Activated naive CD4-positive, alpha-beta T cell treated with anti-CD3 and anti-CD28 coated beads, Interleukin-2, amount 10 ng/mL, durations not matched to agents 7 days and 5 days (primary cell): ENCODE measurements at regions not wholly inside any gene's neighbourhood (a gene's known extent, or its start where the extent isn't known, plus 50 kb on each side); places are given as distances from the start of the nearest gene placed in this dataset.

Experiments
- CTCF ChIA-PET: fragments of 350-600 bp; sonication (Branson Sonifier 250); formaldehyde crosslinking; loops from one replicate; lab custom pipeline; 2021; ENCODE audit warnings: antibody characterized with exemption; lab: Charles Lee
- DNase-seq: peaks from one replicate; pipeline ENCODE4 v3.0.0-alpha.2; 2020
- H3K27ac Mint-ChIP-seq: one replicate; pipeline ENCODE4 v1.8.0; 2021; ENCODE audit warnings: mild to moderate bottlenecking, moderate library complexity, mixed read lengths
- H3K27me3 Mint-ChIP-seq: one replicate; pipeline ENCODE4 v1.8.0; 2021; ENCODE audit warnings: mild to moderate bottlenecking, mixed read lengths
- H3K36me3 Mint-ChIP-seq: one replicate; pipeline ENCODE4 v1.8.0; 2021; ENCODE audit warnings: mixed read lengths
- H3K4me1 Mint-ChIP-seq: one replicate; pipeline ENCODE4 v1.8.0; 2021; ENCODE audit warnings: mixed read lengths
- H3K4me3 Mint-ChIP-seq: one replicate; pipeline ENCODE4 v1.8.0; 2021; ENCODE audit warnings: mild to moderate bottlenecking, moderate library complexity, mixed read lengths
- H3K9me3 Mint-ChIP-seq: one replicate; pipeline ENCODE4 v1.8.0; 2021; ENCODE audit warnings: mixed read lengths

DNA sequence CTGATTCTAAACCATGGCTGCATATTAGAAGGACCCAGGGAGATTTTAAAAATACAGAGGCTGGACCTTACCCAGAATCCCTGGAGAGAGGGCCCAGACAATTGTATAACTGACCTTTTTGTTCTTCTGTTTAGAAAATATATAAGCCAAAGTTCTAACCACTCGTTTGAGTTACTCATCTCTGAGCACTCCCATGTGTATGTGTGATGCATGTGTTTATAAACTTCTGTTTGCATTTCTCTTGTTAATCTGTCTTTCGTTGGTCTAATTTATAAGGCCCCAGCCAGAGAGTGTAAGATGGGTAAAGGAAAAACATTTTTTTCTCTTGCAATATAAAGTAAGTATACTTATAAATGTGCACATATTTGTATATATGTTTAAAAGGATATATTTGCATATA lies 443.9 kb downstream of the ZNF608 start:
- no peak overlapping the region for H3K4me3 Mint-ChIP-seq
- H3K27me3 Mint-ChIP-seq, result no peaks in the 10 kb centered on the region
- no peaks in the 10 kb centered on the region for H3K36me3 Mint-ChIP-seq
- no peaks in the 10 kb centered on the region for H3K9me3 Mint-ChIP-seq
- no peak overlapping the region for H3K27ac Mint-ChIP-seq
- no peaks in the 10 kb centered on the region for H3K4me1 Mint-ChIP-seq
- CTCF ChIA-PET, result no interaction called here
- no peak for DNase-seq

DNA sequence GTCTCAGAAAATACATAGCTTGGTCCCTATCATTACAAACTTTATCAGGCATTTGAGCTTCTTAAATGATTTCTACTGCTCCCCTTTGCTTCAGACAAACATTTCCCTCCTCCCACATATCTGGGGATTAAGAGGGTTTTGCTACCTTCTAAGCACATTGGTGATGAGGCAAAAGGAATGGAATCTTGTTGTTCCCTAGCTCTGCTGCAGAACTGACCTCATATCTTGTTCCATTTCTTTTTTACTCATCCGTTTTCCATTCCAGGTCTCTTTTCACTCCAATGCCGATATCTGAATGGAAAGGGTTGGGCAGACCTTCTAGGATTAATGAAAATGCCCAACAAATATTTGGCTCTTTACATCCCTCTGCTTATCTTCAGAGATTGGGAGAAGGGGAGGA lies 444.6 kb downstream of the ZNF608 start:
- H3K4me3 Mint-ChIP-seq, result no peak overlapping the region
- CTCF ChIA-PET, result no interaction called here
- H3K27ac Mint-ChIP-seq, result no peak overlapping the region
- no peak for DNase-seq
- H3K9me3 Mint-ChIP-seq, result no peaks in the 10 kb centered on the region
- H3K36me3 Mint-ChIP-seq, result no peaks in the 10 kb centered on the region
- no peaks in the 10 kb centered on the region for H3K4me1 Mint-ChIP-seq
- H3K27me3 Mint-ChIP-seq, result no peaks in the 10 kb centered on the region

DNA sequence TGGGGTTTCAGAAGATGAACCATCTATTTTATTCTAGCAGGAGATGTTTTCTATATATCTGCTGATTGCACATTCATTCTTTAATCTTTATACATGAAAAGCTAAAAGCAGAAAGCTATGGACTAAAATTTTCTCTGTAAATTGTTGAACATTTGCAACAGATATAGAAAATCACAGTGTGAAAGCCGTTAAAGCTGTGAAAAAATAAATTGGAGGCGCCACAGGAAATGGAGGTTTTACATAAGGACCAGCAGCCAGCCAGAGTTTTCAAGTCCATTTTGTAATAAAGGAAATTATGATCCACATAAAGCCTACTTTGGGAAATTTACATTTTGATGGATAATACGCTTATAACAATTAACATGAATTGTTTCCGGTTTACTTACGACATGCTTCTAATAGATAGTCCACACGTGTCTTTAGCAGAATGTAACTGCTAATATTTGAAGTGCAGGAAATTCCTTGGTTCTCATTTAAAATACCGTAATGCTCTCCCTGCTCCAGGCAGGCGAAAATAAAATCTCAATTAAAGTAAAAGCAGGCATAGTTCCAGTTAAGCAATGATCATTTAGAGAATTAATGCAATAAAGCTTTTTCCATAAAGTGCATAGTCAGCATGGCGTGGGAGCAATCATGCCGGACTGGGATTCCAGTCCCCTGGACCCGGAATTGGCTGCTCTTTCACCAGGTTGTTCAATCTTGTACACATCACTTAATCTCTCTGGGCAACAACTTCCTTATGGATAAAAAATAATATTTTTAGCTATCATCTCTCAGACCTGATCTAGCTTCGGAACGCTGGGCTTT lies 445.4 kb downstream of the ZNF608 start:
- Mint-ChIP-seq H3K27ac (no peak overlapping the region), H3K4me1 (no peaks in the 10 kb centered on the region), H3K9me3 (peaks cover under 1% of the 10 kb centered on the region), H3K36me3 (no peaks in the 10 kb centered on the region), H3K4me3 (no peak overlapping the region), H3K27me3 (no peaks in the 10 kb centered on the region)
- CTCF ChIA-PET, result no interaction called here
- DNase-seq, result no peak

DNA sequence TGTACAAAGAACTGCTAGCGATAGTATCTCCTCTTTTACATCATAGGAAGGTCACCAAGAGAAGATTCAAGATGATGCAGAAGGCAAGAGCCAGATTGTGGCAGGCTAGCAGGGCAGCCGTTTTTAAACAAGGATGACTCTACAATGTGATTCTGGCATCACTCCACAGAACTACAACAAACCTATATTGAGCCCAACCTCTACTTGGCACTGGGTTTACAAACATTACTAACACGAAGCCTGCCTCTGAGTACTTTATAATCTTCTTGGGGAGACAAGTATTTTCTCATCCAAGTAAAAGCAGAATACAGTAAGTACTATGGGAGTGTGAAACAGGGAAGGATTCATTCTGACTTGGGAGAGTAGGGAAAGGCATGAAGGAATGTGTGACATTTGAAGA lies 448.6 kb downstream of the ZNF608 start:
- H3K4me1 Mint-ChIP-seq, result no peaks in the 10 kb centered on the region
- H3K9me3 Mint-ChIP-seq, result peaks cover 5% of the 10 kb centered on the region
- no peak for DNase-seq
- H3K36me3 Mint-ChIP-seq, result no peaks in the 10 kb centered on the region
- H3K27ac Mint-ChIP-seq, result no peak overlapping the region
- H3K4me3 Mint-ChIP-seq, result no peak overlapping the region
- no peaks in the 10 kb centered on the region for H3K27me3 Mint-ChIP-seq
- CTCF ChIA-PET, result no interaction called here

DNA sequence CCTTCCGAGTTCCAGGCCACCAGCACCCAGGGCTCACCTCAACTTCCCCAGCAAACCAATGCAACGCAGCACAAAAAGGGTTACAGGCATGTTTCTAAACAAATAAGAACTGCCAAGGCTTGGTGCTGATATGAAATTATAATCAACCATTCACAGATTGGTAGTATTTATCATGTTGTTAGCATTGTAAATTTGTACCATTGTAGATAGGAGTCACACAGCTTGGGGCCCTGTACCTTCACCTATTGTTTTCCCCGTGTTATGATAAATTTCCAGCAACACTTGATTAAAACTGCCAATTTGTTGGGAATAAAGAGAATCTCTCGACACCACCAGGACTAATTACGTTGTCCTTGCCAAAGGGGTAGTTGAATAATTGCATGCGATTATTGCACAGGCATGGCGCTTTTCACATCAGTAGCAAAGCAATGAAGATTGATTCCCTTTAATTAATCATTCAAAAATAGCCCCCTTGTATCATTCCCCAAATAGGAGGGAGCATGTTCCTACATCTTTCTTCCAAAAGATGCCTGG lies 454.1 kb downstream of the ZNF608 start:
- no peak overlapping the region for H3K27ac Mint-ChIP-seq
- no peak for DNase-seq
- H3K36me3 Mint-ChIP-seq, result no peaks in the 10 kb centered on the region
- no peaks in the 10 kb centered on the region for H3K27me3 Mint-ChIP-seq
- peaks cover 8% of the 10 kb centered on the region for H3K9me3 Mint-ChIP-seq
- CTCF ChIA-PET, result no interaction called here
- H3K4me3 Mint-ChIP-seq, result no peak overlapping the region
- H3K4me1 Mint-ChIP-seq, result no peaks in the 10 kb centered on the region

DNA sequence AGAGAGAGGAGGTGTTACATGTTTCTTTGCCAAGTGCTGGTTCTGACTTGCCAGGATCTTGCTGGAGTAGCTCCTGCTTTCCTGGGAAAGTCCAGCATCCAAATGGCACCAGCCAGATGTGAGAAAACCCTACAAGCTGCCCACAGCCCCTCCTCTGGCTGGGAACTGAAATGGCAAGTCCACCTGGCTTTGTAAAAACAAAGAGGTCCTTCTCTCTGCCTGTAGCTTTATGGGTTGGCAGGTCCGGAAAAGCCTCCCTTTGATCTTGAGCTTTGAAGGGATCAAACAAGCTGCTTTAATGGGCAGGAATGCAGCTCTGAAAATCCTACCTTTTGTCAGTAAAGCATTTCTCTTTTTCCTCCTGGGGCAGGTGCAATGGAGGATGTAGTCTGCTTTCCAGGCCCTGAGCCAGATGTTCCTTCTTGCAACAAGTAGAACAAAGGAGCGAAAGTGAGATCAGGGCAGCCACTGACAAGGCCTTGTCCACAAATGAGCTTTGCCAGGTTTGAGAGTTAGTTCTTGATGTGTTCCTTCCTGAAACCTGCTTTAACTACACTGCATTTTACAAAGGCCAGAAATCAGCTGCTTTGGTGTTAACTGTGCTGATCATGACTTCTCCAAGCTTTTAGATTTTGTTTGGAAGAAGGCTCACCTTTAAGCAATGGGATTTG lies 456.7 kb downstream of the ZNF608 start:
- DNase-seq, result no peak
- CTCF ChIA-PET, result no interaction called here
- H3K36me3 Mint-ChIP-seq, result no peaks in the 10 kb centered on the region
- H3K27me3 Mint-ChIP-seq, result no peaks in the 10 kb centered on the region
- H3K4me1 Mint-ChIP-seq, result no peaks in the 10 kb centered on the region
- peaks cover 7% of the 10 kb centered on the region for H3K9me3 Mint-ChIP-seq
- no peak overlapping the region for H3K4me3 Mint-ChIP-seq
- H3K27ac Mint-ChIP-seq, result no peak overlapping the region

DNA sequence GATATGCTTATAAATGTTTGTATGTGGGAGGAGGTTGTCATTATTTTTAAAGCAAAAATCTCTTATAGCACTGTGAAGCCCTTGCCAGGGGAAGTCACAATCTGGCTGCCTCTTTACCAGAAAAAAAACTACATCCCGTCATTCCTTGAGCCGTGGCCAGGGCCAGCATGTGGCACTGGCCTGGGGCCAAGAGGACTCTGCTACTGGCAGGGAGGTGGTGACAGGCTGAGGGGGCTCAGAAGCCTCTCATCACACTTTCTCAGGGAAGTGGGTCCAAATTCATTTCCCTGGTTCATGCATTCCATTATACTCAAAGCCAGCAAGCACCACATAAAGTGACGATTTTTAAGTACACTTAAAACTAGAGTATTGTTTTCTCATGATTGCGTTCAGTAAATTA lies 457.3 kb downstream of the ZNF608 start:
- Mint-ChIP-seq H3K4me3 (no peak overlapping the region), H3K27me3 (no peaks in the 10 kb centered on the region), H3K27ac (no peak overlapping the region), H3K9me3 (peaks cover 4% of the 10 kb centered on the region), H3K4me1 (no peaks in the 10 kb centered on the region), H3K36me3 (no peaks in the 10 kb centered on the region)
- DNase-seq, result no peak
- CTCF ChIA-PET, result no interaction called here

DNA sequence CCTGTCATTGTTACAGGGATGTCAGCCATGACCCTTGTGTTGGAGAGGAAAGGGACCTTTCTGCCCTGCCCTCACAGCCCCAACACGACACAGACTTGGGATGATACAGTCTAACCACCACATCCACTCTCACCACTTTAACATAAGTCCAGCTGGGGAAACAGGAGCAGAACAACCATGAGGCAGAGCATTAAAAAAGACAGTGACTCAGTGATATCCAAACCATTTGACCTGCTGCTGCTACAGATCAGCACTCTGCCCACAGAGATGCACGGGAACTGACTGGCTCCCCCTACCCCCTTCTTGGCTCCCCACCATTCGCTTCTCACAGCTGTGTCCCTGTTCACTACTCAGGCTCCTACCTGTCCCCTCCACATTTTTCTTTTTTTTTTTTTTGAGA lies 458.6 kb downstream of the ZNF608 start:
- CTCF ChIA-PET, result no interaction called here
- Mint-ChIP-seq H3K4me3 (no peak overlapping the region), H3K27ac (no peak overlapping the region), H3K36me3 (no peaks in the 10 kb centered on the region), H3K4me1 (no peaks in the 10 kb centered on the region), H3K27me3 (no peaks in the 10 kb centered on the region), H3K9me3 (peaks cover 4% of the 10 kb centered on the region)
- no peak for DNase-seq

DNA sequence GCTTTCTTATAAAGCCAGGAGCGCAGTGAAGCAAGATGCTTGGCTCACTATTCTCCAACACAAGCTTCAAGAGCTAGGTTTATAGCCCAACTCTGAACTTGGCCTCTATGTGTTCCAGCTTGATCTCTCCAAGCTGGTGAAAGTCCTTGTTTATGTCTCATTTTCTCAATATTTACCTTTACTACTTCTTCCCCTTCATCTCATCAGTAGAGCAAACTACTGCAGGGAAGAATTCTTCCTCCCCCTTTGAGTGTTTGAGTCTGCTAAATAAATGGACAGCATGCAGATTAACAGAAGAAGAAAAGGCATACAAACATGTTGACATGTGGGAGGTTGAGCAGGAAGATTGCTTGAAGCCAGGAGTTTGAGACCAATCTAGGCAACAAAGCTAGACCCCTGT lies 460.7 kb downstream of the ZNF608 start:
- Mint-ChIP-seq H3K9me3 (peaks cover 4% of the 10 kb centered on the region), H3K4me3 (no peak overlapping the region), H3K4me1 (no peaks in the 10 kb centered on the region), H3K36me3 (no peaks in the 10 kb centered on the region), H3K27me3 (no peaks in the 10 kb centered on the region), H3K27ac (no peak overlapping the region)
- CTCF ChIA-PET, result no interaction called here
- no peak for DNase-seq

DNA sequence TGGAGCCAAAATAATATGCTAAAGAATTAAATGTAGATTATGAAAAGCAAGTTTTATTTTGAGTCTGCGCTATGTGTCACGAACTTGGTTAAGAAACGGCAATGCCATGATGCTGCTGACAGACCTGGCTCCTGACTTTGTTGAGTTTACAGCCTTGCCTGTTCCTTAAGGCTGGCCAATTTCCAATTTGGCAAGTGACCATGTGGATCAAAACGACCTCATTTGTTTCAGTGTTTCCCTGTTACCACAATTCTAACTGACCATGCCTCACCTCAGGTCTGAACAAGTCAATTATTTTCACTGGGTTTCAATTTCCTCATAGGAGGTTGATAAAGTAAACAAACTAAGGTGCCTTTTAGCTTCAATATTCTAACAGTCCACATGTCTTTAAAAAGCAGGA lies 461.4 kb downstream of the ZNF608 start:
- no peaks in the 10 kb centered on the region for H3K27me3 Mint-ChIP-seq
- no peak overlapping the region for H3K27ac Mint-ChIP-seq
- H3K9me3 Mint-ChIP-seq, result peaks cover 4% of the 10 kb centered on the region
- no peak for DNase-seq
- H3K4me1 Mint-ChIP-seq, result no peaks in the 10 kb centered on the region
- no peak overlapping the region for H3K4me3 Mint-ChIP-seq
- H3K36me3 Mint-ChIP-seq, result no peaks in the 10 kb centered on the region
- CTCF ChIA-PET, result no interaction called here

DNA sequence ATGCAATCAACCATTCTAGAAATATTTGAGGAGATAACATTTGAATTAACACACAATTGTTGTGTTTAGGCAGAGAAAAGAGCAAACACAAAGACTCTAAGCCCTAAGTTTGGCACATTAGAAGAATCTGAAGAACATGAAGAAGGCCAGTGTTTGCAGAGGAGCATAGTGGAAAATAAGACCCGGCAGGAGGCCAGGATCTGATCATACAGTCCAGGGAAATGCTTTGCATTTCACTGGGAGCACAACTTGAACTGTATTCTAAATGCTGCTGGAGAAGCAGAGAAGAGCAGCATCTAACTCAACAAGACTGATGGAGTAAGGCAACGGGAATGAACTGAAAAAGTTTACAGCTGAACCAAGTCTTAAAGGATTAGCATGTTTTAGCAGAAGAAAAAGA lies 463.4 kb downstream of the ZNF608 start:
- no peak overlapping the region for H3K4me3 Mint-ChIP-seq
- H3K9me3 Mint-ChIP-seq, result no peaks in the 10 kb centered on the region
- DNase-seq, result no peak
- H3K4me1 Mint-ChIP-seq, result no peaks in the 10 kb centered on the region
- no peak overlapping the region for H3K27ac Mint-ChIP-seq
- CTCF ChIA-PET, result no interaction called here
- H3K27me3 Mint-ChIP-seq, result no peaks in the 10 kb centered on the region
- no peaks in the 10 kb centered on the region for H3K36me3 Mint-ChIP-seq

DNA sequence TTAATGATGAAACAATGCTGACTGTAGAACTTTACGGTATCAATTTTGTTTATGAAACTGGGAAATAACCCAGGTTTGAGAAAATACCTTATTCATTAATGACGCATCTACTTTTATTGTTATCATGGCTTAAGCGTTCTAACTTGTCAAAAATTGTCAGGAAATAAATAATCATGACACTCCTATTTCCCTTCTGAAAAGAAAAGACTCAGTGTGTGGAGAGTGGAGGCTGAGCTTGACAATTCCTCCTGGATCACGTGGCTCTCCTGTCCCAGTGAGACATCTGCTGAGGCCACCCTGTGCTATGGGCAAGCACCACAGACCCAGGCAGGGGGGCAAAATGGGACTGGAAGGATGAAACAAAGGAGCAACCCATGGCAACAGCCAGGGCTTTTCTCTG lies 466.4 kb downstream of the ZNF608 start:
- no peak overlapping the region for H3K27ac Mint-ChIP-seq
- H3K36me3 Mint-ChIP-seq, result no peaks in the 10 kb centered on the region
- CTCF ChIA-PET, result no interaction called here
- H3K9me3 Mint-ChIP-seq, result no peaks in the 10 kb centered on the region
- DNase-seq, result no peak
- H3K27me3 Mint-ChIP-seq, result no peaks in the 10 kb centered on the region
- no peaks in the 10 kb centered on the region for H3K4me1 Mint-ChIP-seq
- H3K4me3 Mint-ChIP-seq, result no peak overlapping the region

DNA sequence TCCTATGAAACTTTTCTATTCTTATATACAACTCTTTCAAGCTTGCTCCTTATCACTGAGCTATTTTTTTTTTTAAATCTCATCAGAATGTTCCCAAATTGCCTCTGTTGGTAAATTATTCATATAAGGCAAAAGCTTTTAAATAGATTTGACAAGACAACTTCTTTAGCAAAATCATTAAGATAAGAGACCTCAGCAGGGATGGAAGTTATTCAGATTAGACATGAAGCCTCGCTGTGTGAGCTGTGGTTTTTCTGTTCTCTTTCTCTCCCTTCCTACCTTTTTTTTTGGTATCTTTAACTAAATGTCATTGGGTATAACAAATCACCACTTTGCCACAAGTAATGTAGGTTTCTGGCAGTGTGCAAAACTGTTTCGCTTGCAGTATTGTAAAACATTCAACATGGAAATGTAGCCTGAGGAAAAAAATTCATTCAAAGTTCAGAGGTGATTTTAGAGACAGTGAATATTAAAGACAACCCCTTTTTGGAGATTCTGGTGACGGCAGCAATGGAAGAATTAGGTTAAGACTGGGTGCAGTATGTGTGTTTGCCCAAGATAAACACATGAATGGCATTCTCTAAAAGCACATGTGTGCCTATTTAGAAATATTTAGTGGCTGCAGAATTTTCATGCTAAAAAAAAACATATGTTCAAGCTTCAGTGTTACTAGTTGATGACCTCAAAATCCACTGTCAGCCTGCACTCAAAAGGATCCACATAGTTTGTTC lies 467.1 kb downstream of the ZNF608 start:
- no peak overlapping the region for H3K27ac Mint-ChIP-seq
- no peak overlapping the region for H3K4me3 Mint-ChIP-seq
- H3K36me3 Mint-ChIP-seq, result no peaks in the 10 kb centered on the region
- no peak for DNase-seq
- H3K9me3 Mint-ChIP-seq, result no peaks in the 10 kb centered on the region
- no peaks in the 10 kb centered on the region for H3K27me3 Mint-ChIP-seq
- CTCF ChIA-PET, result no interaction called here
- H3K4me1 Mint-ChIP-seq, result no peaks in the 10 kb centered on the region

DNA sequence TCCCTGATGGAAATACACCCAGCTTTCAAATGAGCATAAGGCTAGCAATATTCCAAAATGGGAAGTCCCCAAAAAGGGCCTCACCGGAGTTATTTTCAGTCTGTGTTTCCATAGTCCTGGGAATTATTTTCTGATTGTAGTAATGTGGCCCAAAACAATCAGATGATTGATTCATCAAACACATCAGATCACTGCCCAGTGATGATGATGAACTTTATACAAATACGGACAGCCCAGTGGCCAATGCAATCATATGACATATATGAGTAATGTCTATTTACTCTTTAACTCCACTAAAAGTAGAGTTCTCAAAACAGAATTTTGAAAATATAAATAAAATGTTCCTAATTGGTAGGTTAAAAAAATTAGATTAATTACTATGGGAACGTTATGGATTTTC lies 467.8 kb downstream of the ZNF608 start:
- H3K9me3 Mint-ChIP-seq, result no peaks in the 10 kb centered on the region
- no peak for DNase-seq
- no peaks in the 10 kb centered on the region for H3K27me3 Mint-ChIP-seq
- H3K4me1 Mint-ChIP-seq, result no peaks in the 10 kb centered on the region
- H3K36me3 Mint-ChIP-seq, result no peaks in the 10 kb centered on the region
- CTCF ChIA-PET, result no interaction called here
- H3K27ac Mint-ChIP-seq, result no peak overlapping the region
- H3K4me3 Mint-ChIP-seq, result no peak overlapping the region
